Mesothelial cell of epicardium (in vitro differentiated cells): ENCODE measurements at regions not wholly inside any gene's neighbourhood (a gene's known extent, or its start where the extent isn't known, plus 50 kb on each side); places are given as distances from the start of the nearest gene placed in this dataset.

ENCODE experiments used
- DNase-seq, 2 experiments: peaks; one replicate each; pipeline ENCODE4 v3.0.0; 2021; ENCODE audit warnings: low spot score in 2 of 2; ENCODE audit not compliant: unreplicated experiment in 2 of 2
- H3K27ac Mint-ChIP-seq: 2 replicates; pipeline ENCODE4 v1.8.0; 2021; ENCODE audit warnings: mixed read lengths
- H3K27me3 Mint-ChIP-seq: 2 replicates; pipeline ENCODE4 v1.8.0; 2021; ENCODE audit warnings: low read depth, mixed read lengths
- H3K36me3 Mint-ChIP-seq: 2 replicates; pipeline ENCODE4 v1.8.0; 2021; ENCODE audit warnings: mixed read lengths
- H3K4me1 Mint-ChIP-seq: 2 replicates; pipeline ENCODE4 v1.8.0; 2021; ENCODE audit warnings: mixed read lengths
- H3K4me3 Mint-ChIP-seq: 2 replicates; pipeline ENCODE4 v1.8.0; 2021; ENCODE audit warnings: mild to moderate bottlenecking, moderate library complexity, mixed read lengths
- H3K9me3 Mint-ChIP-seq: 2 replicates; pipeline ENCODE4 v1.8.0; 2021; ENCODE audit warnings: mixed read lengths
- TF ChIP-seq, protein P1 (sequence below): fragments of 200-600 bp; sonication (generic); IDR thresholded peaks from one replicate; pipeline ENCODE4 v1.5.0; 2021; ENCODE audit warnings: antibody characterized with exemption; ENCODE audit not compliant: unreplicated experiment

DNA sequence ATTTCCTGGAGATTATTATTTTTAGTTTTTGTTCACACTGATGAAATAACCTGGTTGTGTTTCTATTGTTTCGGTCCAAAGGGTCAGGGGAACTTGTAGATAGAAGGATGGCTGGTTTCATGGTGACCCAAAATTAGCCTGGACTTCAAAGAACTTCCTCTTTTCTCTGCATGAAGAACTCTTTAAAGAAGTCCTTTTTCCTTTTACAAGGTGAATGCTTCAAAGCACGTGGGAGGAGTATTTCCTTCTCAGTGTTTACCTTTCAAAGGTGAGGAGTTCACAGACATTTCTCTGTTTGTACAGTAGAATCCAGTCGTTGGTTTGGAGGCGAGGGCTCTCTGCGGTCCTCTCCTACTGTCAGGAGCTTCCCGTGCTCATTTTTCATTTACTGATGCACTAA is 561.7 kb downstream of the GATA3 start:
- TF ChIP-seq, protein P1, sequence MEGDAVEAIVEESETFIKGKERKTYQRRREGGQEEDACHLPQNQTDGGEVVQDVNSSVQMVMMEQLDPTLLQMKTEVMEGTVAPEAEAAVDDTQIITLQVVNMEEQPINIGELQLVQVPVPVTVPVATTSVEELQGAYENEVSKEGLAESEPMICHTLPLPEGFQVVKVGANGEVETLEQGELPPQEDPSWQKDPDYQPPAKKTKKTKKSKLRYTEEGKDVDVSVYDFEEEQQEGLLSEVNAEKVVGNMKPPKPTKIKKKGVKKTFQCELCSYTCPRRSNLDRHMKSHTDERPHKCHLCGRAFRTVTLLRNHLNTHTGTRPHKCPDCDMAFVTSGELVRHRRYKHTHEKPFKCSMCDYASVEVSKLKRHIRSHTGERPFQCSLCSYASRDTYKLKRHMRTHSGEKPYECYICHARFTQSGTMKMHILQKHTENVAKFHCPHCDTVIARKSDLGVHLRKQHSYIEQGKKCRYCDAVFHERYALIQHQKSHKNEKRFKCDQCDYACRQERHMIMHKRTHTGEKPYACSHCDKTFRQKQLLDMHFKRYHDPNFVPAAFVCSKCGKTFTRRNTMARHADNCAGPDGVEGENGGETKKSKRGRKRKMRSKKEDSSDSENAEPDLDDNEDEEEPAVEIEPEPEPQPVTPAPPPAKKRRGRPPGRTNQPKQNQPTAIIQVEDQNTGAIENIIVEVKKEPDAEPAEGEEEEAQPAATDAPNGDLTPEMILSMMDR, result no peak
- H3K27ac Mint-ChIP-seq, result peak overlapping the region; percentile 91
- H3K9me3 Mint-ChIP-seq, result peaks cover 9% of the 10 kb centered on the region
- DNase-seq, result no peak
- H3K36me3 Mint-ChIP-seq, result peaks cover 4% of the 10 kb centered on the region
- H3K4me1 Mint-ChIP-seq, result peaks cover 35% of the 10 kb centered on the region
- peak overlapping the region; percentile 24 for H3K4me3 Mint-ChIP-seq
- no peaks in the 10 kb centered on the region for H3K27me3 Mint-ChIP-seq

DNA sequence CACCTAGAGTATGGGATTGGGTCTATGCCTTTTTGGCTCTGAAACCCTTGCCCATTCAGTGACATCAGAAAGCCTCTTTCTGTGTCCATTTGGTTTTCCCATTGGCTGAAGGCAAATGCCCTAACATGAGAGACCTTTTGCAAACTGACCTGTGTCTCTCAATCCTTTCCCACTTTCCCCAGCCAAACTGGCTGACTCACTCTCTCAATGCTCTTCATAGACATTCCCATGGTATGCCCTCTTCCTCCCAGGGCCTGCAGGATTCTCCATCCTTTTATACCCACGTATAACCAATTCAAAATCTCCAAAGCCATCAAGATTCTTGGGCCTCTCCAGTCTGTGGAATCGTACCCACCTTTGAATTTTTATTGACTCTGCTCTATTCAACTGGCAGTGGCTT is 563.3 kb downstream of the GATA3 start:
- no peak overlapping the region for H3K27ac Mint-ChIP-seq
- H3K4me3 Mint-ChIP-seq, result no peak overlapping the region
- H3K9me3 Mint-ChIP-seq, result peaks cover 9% of the 10 kb centered on the region
- H3K4me1 Mint-ChIP-seq, result peaks cover 35% of the 10 kb centered on the region
- H3K27me3 Mint-ChIP-seq, result no peaks in the 10 kb centered on the region
- TF ChIP-seq, protein P1, result no peak
- no peaks in the 10 kb centered on the region for H3K36me3 Mint-ChIP-seq
- no peak for DNase-seq

DNA sequence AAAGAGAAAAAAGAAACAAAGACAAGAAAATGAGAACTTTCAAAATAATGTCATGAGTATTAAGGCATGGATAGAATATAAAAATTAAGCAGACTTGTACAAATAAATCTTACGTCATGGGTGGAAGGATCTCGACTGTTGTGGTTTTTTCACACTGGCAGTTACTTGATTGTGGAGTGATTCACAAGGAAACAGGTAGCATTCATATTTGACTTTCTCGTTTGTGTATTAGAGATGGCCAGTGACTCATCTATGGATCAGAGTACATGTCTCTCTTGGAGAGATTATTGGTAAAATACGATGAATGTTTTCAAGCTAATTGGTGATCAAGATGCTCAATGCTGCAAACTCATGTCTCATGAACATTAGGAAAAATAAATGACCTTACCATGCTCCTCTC is 564.3 kb downstream of the GATA3 start:
- H3K4me3 Mint-ChIP-seq, result no peak overlapping the region
- no peak for DNase-seq
- TF ChIP-seq, protein P1, result no peak

DNA sequence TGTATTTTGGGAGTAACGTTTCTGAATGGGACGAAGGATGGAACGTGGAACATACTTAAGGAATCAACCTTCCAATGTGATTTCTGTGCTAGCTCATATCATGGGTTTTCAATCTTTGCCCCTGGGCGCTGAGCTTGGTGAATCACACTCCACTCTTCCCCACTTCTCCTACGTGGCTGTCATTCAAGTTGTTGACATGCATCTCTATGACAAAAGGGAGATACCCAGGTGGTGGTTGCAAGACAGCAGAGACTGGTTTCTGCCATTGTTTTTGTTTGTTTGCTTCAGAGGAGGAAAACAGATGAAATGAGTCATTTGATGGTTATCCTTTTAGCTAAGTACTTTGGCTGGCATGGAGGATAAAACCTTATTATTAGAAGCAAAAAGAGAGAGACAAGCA is 573.9 kb downstream of the GATA3 start:
- no peak for DNase-seq
- H3K4me1 Mint-ChIP-seq, result peaks cover 6% of the 10 kb centered on the region
- peaks cover 5% of the 10 kb centered on the region for H3K9me3 Mint-ChIP-seq
- no peaks in the 10 kb centered on the region for H3K36me3 Mint-ChIP-seq
- H3K4me3 Mint-ChIP-seq, result no peak overlapping the region
- TF ChIP-seq, protein P1, result no peak
- H3K27ac Mint-ChIP-seq, result no peak overlapping the region
- H3K27me3 Mint-ChIP-seq, result no peaks in the 10 kb centered on the region

More for the DNA sequence above, 564.3 kb downstream of the GATA3 start:
- H3K4me1 Mint-ChIP-seq, result peaks cover 29% of the 10 kb centered on the region
- no peaks in the 10 kb centered on the region for H3K27me3 Mint-ChIP-seq
- H3K27ac Mint-ChIP-seq, result no peak overlapping the region
- peaks cover 13% of the 10 kb centered on the region for H3K9me3 Mint-ChIP-seq
- no peaks in the 10 kb centered on the region for H3K36me3 Mint-ChIP-seq

DNA sequence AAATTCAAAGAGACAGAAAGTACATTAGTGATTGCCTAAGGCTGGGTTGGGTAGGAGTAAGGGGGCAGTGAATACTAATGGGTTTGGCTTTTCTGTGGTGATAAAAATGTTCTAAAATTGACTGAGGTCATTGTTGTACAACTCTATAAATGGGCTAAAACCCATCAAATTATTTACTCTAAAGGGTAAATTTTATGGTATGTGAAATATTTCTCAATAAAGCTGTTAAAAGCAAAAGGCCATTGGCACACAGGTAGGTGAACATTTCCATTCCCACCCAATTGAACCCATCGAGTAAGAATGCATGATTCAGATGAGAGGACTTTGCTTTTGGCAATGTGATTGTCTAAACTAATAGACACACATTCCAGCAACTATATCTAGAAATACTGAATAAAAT is 579.4 kb downstream of the GATA3 start:
- Mint-ChIP-seq H3K4me3 (no peak overlapping the region), H3K27me3 (no peaks in the 10 kb centered on the region), H3K36me3 (peaks cover 3% of the 10 kb centered on the region), H3K4me1 (peaks cover 19% of the 10 kb centered on the region), H3K27ac (no peak overlapping the region), H3K9me3 (peaks cover 24% of the 10 kb centered on the region)
- TF ChIP-seq, protein P1, result no peak
- DNase-seq, result no peak

DNA sequence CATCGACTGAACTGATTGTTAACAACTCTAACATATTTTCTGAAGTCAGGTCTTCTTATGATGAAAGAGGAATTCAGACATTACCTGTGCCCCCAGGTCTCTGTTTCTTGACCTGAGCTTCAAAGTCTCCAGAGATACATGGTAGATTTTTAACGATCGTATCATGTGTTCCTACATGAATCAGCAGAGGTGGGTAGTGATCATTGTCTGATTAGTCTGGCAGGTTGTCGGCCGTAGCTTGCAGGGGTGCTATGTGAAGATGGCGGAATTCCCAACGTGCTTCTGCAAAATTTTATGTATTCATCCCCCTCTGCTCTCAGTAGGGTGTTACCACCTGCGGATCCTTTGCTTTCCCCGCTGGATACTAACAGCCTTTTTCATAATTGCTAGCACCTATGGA is 581.9 kb downstream of the GATA3 start:
- H3K9me3 Mint-ChIP-seq, result peaks cover 24% of the 10 kb centered on the region

More for the DNA sequence above, 581.9 kb downstream of the GATA3 start:
- no peaks in the 10 kb centered on the region for H3K27me3 Mint-ChIP-seq
- H3K36me3 Mint-ChIP-seq, result peaks cover 3% of the 10 kb centered on the region
- no peak for DNase-seq
- no peak overlapping the region for H3K27ac Mint-ChIP-seq
- TF ChIP-seq, protein P1, result no peak
- no peak overlapping the region for H3K4me3 Mint-ChIP-seq
- H3K4me1 Mint-ChIP-seq, result peaks cover 39% of the 10 kb centered on the region
